ENCODE measurements at regions not wholly inside any gene's neighbourhood (a gene's known extent, or its start where the extent isn't known, plus 50 kb on each side); places are given as distances from the start of the nearest gene placed in this dataset.
"Not testable (repeated sequence)": the region's sequence is repeated elsewhere in the genome, so short reads cannot be mapped to it uniquely, and the experiment has no call there.

- H3K4me3 ChIP-seq (ENCODE audit: low read depth, low read length): no peak overlapping the region
Observed at GRCh38 chr19:28700176-28700575, 512.8 kb downstream of the UQCRFS1 start.

GRCh38 chr19:28697308-28697707, 515.6 kb downstream of the UQCRFS1 start:
- no peak overlapping the region for H3K4me3 ChIP-seq (ENCODE audit: low read depth, low read length)

- H3K4me3 ChIP-seq (ENCODE audit: low read depth, low read length): no peak overlapping the region
Observed at GRCh38 chr19:28694812-28695211, 518.1 kb downstream of the UQCRFS1 start.

GRCh38 chr19:28691683-28692082, 521.3 kb downstream of the UQCRFS1 start:
- no peak overlapping the region for H3K4me3 ChIP-seq (ENCODE audit: low read depth, low read length)

GRCh38 chr19:28689464-28689863, 523.5 kb downstream of the UQCRFS1 start:
- H3K4me3 ChIP-seq (ENCODE audit: low read depth, low read length): not testable (repeated sequence)

- H3K4me3 ChIP-seq (ENCODE audit: low read depth, low read length): no peak overlapping the region
Observed at GRCh38 chr19:28687296-28687695, 525.7 kb downstream of the UQCRFS1 start.

GRCh38 chr19:28686756-28687155, 526.2 kb downstream of the UQCRFS1 start:
- H3K4me3 ChIP-seq (ENCODE audit: low read depth, low read length): no peak overlapping the region

- no peak overlapping the region for H3K4me3 ChIP-seq (ENCODE audit: low read depth, low read length)
Observed at GRCh38 chr19:28685802-28686201, 527.1 kb downstream of the UQCRFS1 start.

- not testable (repeated sequence) for H3K4me3 ChIP-seq (ENCODE audit: low read depth, low read length)
Observed at GRCh38 chr19:28685077-28685476, 527.9 kb downstream of the UQCRFS1 start.

- no peak overlapping the region for H3K4me3 ChIP-seq (ENCODE audit: low read depth, low read length)
Observed at GRCh38 chr19:28680111-28680510, 532.8 kb downstream of the UQCRFS1 start.

GRCh38 chr19:28670836-28671235, 542.1 kb downstream of the UQCRFS1 start:
- no peak overlapping the region for H3K4me3 ChIP-seq (ENCODE audit: low read depth, low read length)

- H3K4me3 ChIP-seq (ENCODE audit: low read depth, low read length): no peak overlapping the region
Observed at GRCh38 chr19:28669804-28670203, 543.1 kb downstream of the UQCRFS1 start.

- H3K4me3 ChIP-seq (ENCODE audit: low read depth, low read length): no peak overlapping the region
Observed at GRCh38 chr19:28667348-28667977, 545.5 kb downstream of the UQCRFS1 start.

GRCh38 chr19:28665748-28666147, 547.2 kb downstream of the UQCRFS1 start:
- no peak overlapping the region for H3K4me3 ChIP-seq (ENCODE audit: low read depth, low read length)

- H3K4me3 ChIP-seq (ENCODE audit: low read depth, low read length): no peak overlapping the region
Observed at GRCh38 chr19:28656644-28657043, 556.3 kb downstream of the UQCRFS1 start.

- no peak overlapping the region for H3K4me3 ChIP-seq (ENCODE audit: low read depth, low read length)
Observed at GRCh38 chr19:28655054-28655453, 557.9 kb downstream of the UQCRFS1 start.

GRCh38 chr19:28652765-28653164, 560.2 kb downstream of the UQCRFS1 start:
- no peak overlapping the region for H3K4me3 ChIP-seq (ENCODE audit: low read depth, low read length)

GRCh38 chr19:28646629-28647028, 566.3 kb downstream of the UQCRFS1 start:
- H3K4me3 ChIP-seq (ENCODE audit: low read depth, low read length): no peak overlapping the region

- no peak overlapping the region for H3K4me3 ChIP-seq (ENCODE audit: low read depth, low read length)
Observed at GRCh38 chr19:28644169-28644775, 568.7 kb downstream of the UQCRFS1 start.

- no peak overlapping the region for H3K4me3 ChIP-seq (ENCODE audit: low read depth, low read length)
Observed at GRCh38 chr19:28642787-28643683, 569.9 kb downstream of the UQCRFS1 start.

GRCh38 chr19:28641395-28641794, 571.6 kb downstream of the UQCRFS1 start:
- H3K4me3 ChIP-seq (ENCODE audit: low read depth, low read length): no peak overlapping the region

- H3K4me3 ChIP-seq (ENCODE audit: low read depth, low read length): no peak overlapping the region
Observed at GRCh38 chr19:28640506-28640905, 572.4 kb downstream of the UQCRFS1 start.
